Panc1 (cell line): ENCODE measurements at regions not wholly inside any gene's neighbourhood (a gene's known extent, or its start where the extent isn't known, plus 50 kb on each side); places are given as distances from the start of the nearest gene placed in this dataset.

Experiments used
- CTCF ChIP-seq: fragments of 450-650 bp; IDR thresholded peaks from 2 replicates; pipeline ENCODE4 v1.5.1; 2017; ENCODE audit warnings: mild to moderate bottlenecking
- POLR2AphosphoS5 ChIP-seq: IDR thresholded peaks from 2 replicates; pipeline ENCODE4 v1.6.1; 2012; ENCODE audit warnings: mild to moderate bottlenecking, low read depth, low read length, moderate library complexity
- TCF7L2 ChIP-seq: IDR thresholded peaks from 2 replicates; pipeline ENCODE4 v1.6.1; 2011; ENCODE audit warnings: mild to moderate bottlenecking, low read depth, low read length, inconsistent platforms

DNA sequence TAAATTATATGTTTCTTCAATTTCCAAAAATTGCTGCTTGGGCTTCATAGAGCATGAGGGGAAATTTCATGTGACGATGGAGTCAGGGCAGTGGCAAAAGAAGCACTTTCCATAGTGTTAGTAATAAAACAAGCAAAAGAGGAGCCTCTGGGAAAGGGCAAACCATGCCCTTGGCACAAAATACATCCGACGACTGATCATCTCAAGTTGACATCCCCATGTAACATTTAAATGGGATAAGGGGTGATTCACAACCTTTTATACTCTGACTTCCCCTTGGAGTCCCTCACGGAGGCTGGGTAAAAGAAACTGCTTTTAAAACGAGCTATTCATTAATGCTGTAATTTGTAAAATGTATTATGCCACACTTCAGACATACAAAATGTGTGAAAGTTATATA lies 161.4 kb upstream of the DMRT1 start:
- no peak for TF ChIP-seq TCF7L2
- no peak for TF ChIP-seq CTCF
- no peak for TF ChIP-seq POLR2AphosphoS5
